NCI-H2196 (cell line): ENCODE measurements at regions not wholly inside any gene's neighbourhood (a gene's known extent, or its start where the extent isn't known, plus 50 kb on each side); places are given as distances from the start of the nearest gene placed in this dataset.
"Not testable (repeated sequence)": the region's sequence is repeated elsewhere in the genome, so short reads cannot be mapped to it uniquely, and the experiment has no call there.

Experiments
- DNase-seq: peaks from one replicate; lab custom pipeline; 2025; ENCODE audit not compliant: unreplicated experiment; lab: John Stamatoyannopoulos, UW

DNA sequence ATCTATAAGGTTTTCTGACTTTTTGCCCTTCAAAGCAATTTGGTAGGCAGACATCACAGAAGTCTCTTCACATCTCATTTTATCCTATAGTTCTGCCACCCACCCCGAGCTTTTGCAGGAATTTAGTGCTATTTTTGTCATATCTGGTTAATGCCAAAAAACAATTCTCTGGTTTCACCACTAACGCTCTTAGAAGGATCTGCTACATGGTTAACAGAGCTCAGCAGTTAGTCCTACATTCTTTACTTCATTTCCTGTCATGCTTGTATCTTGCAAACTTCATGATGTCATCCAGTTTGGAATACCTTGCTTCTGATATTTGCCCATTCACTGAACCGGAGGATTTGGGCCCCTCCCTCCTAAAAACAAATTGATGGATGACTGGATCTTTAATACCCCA lies 116.8 kb upstream of the SERPINE2 start:
- no peak for DNase-seq

DNA sequence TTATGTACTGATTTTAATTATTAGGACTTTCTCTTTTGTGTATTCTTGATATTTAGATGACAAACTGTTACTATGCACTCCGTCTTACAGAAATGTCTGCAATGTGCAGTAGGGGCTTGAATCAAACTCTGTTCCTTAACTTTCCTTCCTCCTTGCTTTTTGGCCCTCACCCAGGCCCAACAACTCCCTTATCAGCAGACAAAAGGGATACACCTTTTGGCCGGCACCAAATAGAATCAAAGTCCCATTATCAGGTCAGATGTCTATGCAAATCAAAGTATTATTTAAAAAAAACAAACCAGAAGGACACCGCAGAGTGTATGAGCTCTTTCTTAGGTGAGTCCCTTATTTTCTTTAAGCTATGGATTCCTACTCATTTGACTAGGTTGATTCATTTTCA lies 116.3 kb upstream of the SERPINE2 start:
- no peak for DNase-seq

DNA sequence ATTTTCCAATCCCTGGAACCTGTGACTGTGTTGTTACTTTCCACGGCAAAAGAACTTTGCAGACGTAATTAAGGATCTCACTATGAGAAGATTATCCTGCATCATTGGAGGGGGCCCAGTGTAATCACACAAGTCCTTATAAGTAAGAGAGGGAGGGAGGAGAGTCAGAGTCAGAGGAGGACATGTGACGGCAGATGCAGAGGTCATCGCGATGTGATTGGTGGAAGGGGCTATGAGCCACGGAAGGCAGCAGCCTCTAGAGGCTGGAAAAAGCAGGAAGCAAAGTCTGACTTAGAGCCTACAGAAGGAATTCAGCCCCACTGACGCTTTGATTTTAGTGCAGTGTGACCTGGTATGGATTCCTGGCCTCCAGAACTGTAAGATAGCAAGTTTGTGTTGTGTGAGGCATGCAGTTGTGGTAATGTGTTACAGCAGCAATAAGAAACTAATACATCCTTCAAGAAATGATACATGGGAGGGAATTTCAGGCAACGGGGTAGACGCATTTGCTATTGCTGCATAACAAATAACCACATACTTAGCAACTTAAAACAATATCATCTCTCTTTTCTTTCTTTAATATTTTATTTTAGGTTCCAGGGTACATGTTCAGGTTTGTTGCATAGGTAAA lies 112.7 kb upstream of the SERPINE2 start:
- DNase-seq: no peak

DNA sequence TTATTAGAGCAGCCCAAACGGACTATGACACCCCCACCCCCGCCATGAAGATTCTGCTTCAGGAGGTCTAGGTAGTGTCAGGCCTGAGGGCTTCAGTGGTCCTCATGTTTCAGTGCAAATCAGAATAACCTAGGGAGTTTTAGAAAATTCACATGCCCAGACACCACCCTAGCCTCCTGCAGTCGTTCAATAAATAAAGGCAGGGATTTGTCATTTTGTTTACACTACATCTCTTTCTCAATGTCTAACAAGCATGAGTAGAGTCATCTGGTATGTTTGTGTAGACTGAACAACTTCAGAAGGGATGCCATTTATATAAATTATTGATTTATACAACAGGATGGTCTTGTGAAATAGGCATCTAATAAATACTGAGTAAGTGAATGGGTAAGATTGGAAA lies 112.1 kb upstream of the SERPINE2 start:
- DNase-seq: no peak

DNA sequence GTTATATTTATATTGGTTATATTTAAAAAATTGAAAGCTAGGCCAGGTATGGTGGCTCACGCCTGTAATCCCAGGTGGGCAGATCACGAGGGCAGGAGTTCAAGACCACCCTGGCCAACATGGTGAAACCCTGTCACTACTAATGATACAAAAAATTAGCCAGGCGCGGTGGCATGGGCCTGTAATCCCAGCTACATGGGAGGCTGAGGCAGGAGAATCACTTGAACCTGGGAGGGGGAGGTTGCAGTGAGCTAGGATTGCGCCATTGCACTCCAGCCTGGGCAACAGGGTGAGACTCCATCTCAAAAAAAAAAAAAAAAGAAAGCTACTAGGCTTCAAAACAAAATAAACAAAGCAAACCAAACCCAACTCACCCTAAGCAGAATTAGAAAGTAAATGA lies 109.0 kb upstream of the SERPINE2 start:
- not testable (repeated sequence) for DNase-seq

GRCh38 chr2:224147174-224147573 lies 108.1 kb upstream of the SERPINE2 start:
- no peak for DNase-seq

DNA sequence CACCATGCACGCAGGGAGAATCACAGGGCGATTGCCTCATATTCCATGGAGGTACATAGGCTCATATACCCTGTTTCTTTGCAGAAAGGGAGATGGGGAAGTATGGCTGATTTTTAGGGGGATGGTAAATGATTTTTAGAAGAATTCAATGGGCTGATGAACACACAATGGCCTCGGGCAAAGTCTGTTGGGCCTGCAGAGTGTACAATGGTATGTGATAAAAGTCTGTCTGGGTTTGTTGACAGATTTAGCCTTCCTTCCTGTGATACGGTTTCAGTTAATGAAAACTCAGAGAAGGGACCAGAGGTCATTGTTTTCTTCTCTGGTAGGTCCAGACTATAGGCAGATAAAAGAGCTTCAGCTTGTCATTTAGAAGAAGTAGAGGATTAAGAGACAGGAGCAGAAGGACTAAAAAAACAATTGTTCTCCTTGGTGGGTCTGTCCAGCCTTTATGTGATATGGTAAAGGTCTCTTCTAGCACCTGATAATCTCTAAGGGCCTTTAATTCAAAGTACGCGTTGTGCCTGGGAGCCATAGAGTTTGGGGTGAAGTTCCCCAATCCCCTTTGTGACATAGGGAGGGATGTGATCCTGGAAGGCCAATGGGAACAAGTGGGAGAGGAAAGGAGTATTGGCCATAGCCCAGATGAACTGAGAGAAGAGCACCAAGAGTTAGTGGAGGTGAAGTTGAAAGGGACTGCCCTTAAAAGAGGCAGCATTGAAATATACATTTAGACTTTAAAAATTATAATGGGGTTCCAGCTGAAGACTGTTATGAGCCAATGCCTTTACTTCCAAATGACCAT lies 107.5 kb upstream of the SERPINE2 start:
- DNase-seq: no peak

DNA sequence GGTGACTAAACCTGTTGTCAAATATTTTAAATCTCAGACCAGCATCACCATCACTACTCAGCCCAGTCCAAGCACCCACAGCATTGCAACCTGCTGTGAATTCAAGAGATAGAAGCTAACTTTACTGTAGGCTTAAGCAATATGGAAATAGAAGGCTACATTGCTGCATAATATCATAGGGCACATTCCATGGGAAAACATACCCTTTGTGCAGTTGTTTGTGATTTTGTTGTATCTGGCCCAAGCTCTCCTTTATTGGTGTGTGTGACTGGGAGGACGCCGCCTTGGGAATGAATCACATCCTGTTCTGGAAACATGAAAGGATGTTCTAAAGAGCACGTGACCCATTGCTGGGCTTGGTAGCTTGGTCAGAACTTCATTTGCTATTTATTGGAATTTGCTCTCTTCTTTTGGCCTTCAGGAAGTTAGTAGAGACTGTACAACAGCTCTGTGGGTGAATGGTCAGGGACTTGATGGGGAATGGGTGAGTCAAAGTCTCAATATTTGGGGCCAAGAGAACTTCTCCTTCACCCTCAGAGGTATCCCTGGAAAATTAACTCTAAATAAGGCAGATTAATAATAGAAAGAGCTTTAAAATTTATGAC lies 106.8 kb upstream of the SERPINE2 start:
- no peak for DNase-seq

GRCh38 chr2:224143526-224143925 lies 104.4 kb upstream of the SERPINE2 start:
- no peak for DNase-seq

- no peak for DNase-seq
Observed at GRCh38 chr2:224142397-224143312, 103.6 kb upstream of the SERPINE2 start.

DNA sequence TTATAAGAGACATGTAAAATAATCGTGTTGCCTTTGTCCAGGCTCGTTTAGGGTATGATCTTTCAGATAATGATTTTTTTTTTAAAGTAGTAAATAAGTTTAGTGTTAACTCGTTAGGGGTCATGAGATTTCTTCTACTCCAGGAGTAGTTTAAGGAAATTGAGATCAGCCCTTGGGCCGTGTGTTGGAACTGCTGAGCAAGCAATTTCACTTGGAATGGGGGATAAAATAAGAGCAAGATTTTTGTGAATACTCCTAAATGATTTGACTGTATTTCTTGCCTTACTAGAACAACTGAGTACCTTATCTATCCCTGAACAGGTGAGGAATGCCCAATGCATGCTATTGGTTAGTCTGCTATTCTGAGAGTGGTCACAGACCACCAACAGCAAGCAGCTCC lies 102.2 kb upstream of the SERPINE2 start:
- no peak for DNase-seq

DNA sequence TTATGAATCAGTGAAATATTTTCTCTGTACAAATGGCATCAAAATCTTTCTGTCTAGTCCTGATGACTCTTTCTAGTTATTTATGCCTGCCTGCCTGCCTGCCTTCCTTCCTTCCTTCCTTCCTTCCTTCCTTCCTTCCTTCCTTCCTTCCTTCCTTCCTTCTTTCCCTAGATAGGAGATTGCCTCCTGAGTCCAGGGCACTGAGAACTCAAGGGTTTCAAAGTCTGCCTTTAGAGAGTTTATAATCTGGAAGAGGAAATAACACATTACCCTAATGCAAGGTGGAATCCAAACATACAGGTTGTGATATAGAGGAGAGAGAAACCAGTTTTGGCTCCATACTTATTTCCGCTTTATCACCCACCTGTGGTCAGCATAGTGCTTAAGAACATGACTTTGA lies 98.1 kb upstream of the SERPINE2 start:
- no peak for DNase-seq

GRCh38 chr2:224136396-224136795 lies 97.3 kb upstream of the SERPINE2 start:
- no peak for DNase-seq

- no peak for DNase-seq
Observed at GRCh38 chr2:224135881-224136280, 96.8 kb upstream of the SERPINE2 start.

DNA sequence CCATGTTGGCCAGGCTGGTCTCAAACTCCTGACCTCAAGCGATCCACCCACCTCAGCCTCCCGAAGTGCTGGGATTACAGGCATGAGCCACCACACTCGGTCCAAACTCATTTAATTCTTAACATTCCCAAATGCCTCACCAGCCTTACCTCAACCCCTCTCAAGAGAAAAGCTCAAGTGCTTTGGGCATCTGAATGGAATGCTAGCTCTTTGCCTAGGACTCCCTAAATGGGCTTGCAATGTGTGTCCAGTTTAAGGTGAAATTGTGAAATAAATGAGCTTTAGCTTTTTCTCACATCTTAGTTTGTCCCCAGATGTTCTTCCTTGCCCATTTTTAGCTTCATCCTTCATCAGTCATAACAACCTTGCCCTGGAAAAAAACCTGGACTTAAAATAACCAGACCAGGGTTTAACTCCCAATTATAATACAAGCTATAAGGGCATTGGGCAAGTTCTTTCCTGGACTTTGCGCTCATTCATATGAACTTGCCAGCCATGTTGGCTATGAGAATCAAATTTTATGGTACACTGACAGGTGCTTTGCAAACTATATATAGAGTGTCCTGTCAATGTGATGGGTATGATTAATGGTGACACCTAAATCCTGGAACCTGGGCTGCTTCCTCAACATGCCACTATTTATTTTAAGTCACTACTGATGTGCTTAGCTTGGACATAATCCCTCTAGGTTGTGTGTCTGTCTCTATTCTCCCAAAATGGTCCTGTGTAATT lies 95.1 kb upstream of the SERPINE2 start:
- DNase-seq: no peak

DNA sequence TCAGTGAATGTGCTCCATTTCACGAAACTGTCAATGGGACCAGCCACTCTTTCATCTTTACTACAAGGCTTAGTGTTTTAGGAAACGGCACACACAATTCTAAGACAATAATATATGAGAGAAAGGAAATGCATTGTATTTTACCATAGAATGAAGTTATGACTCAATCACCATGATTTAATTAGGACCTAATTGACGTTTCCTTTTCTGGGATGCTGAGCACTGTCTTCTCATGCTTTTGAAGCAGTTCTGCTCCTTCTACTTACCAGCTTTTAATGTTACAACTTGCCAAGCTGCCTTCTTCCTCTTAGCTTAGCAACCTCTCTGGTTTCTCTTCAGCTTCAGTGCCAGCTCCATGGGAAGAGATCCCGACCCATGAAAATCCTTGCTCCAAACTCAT lies 94.3 kb upstream of the SERPINE2 start:
- no peak for DNase-seq

DNA sequence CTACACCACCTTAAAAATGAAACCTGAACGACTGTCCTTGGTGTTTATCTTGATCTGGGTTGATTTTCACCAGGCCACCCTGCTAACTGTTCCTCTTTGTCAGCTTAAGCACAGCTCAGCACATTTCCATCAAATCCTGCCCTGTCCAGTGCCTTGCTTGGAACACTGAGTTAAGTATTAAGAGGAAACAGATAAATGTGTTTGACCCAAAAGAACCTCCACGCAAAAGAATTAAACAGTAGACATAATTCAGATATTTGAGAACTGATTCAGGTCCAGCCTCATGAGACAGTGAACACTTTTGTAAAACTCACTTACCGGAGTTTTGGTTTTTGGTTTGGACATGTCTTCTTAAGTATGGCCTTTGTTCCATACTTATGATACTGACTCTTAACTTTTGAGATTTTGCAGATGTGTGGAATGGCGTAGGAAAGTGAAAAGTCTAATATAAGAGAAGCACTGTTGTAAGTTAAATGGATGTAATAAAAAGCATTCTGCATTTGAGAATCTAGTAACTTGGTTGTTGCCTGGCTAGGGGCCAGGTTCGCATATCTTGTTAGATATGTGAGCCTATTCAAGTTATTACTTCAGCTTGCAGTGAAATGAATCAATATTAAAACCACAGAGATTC lies 88.9 kb upstream of the SERPINE2 start:
- no peak for DNase-seq

DNA sequence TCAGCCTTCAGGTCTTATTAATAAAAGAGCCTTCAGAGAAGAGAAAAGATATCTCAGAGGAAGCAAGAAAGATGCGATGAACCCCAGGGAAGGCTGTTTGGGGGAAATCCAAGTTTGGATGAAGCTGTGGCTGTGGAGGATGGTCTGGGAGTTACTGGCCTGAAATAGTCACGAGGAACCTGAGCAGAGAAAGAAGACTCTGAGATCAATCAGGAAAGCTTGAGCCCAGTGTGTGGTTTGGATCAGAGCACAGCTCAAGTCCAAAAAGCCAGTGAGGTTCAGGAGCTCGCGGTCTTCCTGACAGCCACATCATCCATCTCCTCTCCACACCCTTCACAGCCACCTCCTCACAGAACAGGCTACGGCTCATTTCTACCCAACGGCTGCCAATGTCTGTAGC lies 87.4 kb upstream of the SERPINE2 start:
- no peak for DNase-seq

GRCh38 chr2:224126003-224126402 lies 86.9 kb upstream of the SERPINE2 start:
- no peak for DNase-seq

DNA sequence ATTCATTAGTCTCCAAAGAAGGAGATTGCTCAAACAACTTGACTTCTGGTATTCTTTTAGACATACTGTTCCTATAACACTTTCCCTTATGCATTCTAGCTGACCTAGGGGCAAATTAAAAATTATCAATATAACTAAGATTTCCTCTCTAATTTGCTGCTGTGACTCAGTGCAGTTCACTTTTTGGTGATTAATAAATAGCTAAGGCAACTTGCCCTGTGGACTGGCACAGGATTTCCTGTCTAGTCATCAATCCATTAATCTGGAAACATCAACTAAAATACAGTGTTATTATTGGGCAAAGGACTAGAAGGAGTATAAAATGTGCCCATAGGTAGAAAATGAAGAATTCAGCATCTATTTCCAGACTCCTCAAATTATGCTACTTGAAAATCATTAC lies 83.5 kb upstream of the SERPINE2 start:
- DNase-seq: no peak
